Hepatocyte (in vitro differentiated cells): ENCODE measurements at regions not wholly inside any gene's neighbourhood (a gene's known extent, or its start where the extent isn't known, plus 50 kb on each side); places are given as distances from the start of the nearest gene placed in this dataset.

Experiments used
- CTCF ChIP-seq: fragments of 200-600 bp; sonication (generic); IDR thresholded peaks from 2 replicates; pipeline ENCODE4 v1.5.1; 2016; ENCODE audit warnings: antibody characterized with exemption, mild to moderate bottlenecking; ENCODE audit not compliant: poor library complexity
- EZH2phosphoT487 ChIP-seq: fragments of 200-600 bp; sonication (generic); IDR thresholded peaks from one replicate; pipeline ENCODE4 v1.6.1; 2018; ENCODE audit warnings: antibody characterized with exemption, mild to moderate bottlenecking, low read depth, moderate library complexity; ENCODE audit not compliant: unreplicated experiment, severe bottlenecking

DNA sequence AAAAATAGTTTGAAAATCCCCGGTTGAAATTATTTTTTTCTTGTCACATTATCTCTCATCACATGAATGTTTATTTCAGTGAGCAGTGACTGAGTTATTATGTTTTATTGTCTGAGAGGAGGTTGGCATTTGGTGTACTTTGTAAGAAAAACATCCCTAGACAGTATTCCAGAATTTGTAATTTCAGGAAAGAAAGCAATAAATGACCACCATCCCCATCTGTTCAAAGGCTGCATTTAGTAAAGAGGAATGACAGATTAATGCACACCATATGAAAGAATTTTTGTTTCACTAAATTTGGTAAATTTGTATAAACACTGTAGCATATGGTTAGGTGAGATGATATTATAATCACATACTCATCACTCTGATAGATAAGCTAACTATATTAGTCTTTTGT lies 57.1 kb upstream of the FUT9 start:
- no peak for TF ChIP-seq CTCF
- TF ChIP-seq EZH2phosphoT487, result no peak
